MM.1S (cell line): ENCODE measurements at regions not wholly inside any gene's neighbourhood (a gene's known extent, or its start where the extent isn't known, plus 50 kb on each side); places are given as distances from the start of the nearest gene placed in this dataset.

ENCODE experiments used
- DNase-seq: peaks from one replicate; pipeline ENCODE4 v3.0.0-alpha.2; 2015
- H2AFZ ChIP-seq: fragments of 300-600 bp; sonication (generic); 2 replicates; pipeline ENCODE4 v1.6.0; 2016; ENCODE audit warnings: antibody characterized with exemption, low read length
- H3F3A ChIP-seq: fragments of 300-600 bp; sonication (generic); 2 replicates; pipeline ENCODE4 v1.6.1; 2016; ENCODE audit warnings: mild to moderate bottlenecking, antibody characterized with exemption, low read length, moderate library complexity, mixed read lengths; ENCODE audit not compliant: insufficient read depth
- H3K27ac ChIP-seq: fragments of 300-600 bp; sonication (generic); 2 replicates; pipeline ENCODE4 v1.5.1; 2016; ENCODE audit warnings: mild to moderate bottlenecking, low read length
- H3K27me3 ChIP-seq: fragments of 300-600 bp; sonication (generic); replicated peaks from 2 replicates; pipeline ENCODE4 v1.6.0; 2016; ENCODE audit warnings: low read length; ENCODE audit not compliant: insufficient read depth
- H3K36me3 ChIP-seq: fragments of 300-600 bp; sonication (generic); replicated peaks from 2 replicates; pipeline ENCODE4 v1.6.1; 2016; ENCODE audit warnings: mild to moderate bottlenecking, low read length, mixed read lengths; ENCODE audit not compliant: insufficient read depth
- H3K4me1 ChIP-seq: fragments of 300-600 bp; sonication (generic); 2 replicates; pipeline ENCODE4 v1.6.1; 2016; ENCODE audit warnings: low read length, mixed read lengths
- H3K4me2 ChIP-seq: fragments of 300-600 bp; sonication (generic); 2 replicates; pipeline ENCODE4 v1.6.0; 2016; ENCODE audit warnings: low read depth, low read length
- H3K4me3 ChIP-seq: fragments of 300-600 bp; sonication (generic); 2 replicates; pipeline ENCODE4 v1.5.1; 2016; ENCODE audit warnings: low read length, mixed read lengths
- H3K79me2 ChIP-seq: fragments of 300-600 bp; sonication (generic); 2 replicates; pipeline ENCODE4 v1.6.1; 2016; ENCODE audit warnings: mixed run types, low read length, mixed read lengths
- H3K9ac ChIP-seq: fragments of 300-600 bp; sonication (generic); 2 replicates; pipeline ENCODE4 v1.6.1; 2016; ENCODE audit warnings: low read length, mixed read lengths
- H3K9me2 ChIP-seq: fragments of 300-600 bp; sonication (generic); replicated peaks from 2 replicates; pipeline ENCODE4 v1.6.1; 2016; ENCODE audit warnings: mild to moderate bottlenecking, low read length, mixed read lengths; ENCODE audit not compliant: insufficient read depth
- H3K9me3 ChIP-seq: fragments of 300-600 bp; sonication (generic); replicated peaks from 2 replicates; pipeline ENCODE4 v1.6.1; 2016; ENCODE audit warnings: mild to moderate bottlenecking, low read length, mixed read lengths; ENCODE audit not compliant: insufficient read depth
- H4K20me1 ChIP-seq: fragments of 300-600 bp; sonication (generic); 2 replicates; pipeline ENCODE4 v1.6.1; 2016; ENCODE audit warnings: mild to moderate bottlenecking, low read length, moderate library complexity, mixed read lengths; ENCODE audit not compliant: insufficient read depth
- EZH2 ChIP-seq: fragments of 300-600 bp; sonication (generic); optimal IDR thresholded peaks from 2 replicates; pipeline ENCODE3; 2017; ENCODE audit warnings: low read depth, mild to moderate bottlenecking, antibody characterized with exemption, low read length, mixed read lengths
- EZH2phosphoT487 ChIP-seq: fragments of 300-600 bp; sonication (generic); IDR thresholded peaks from 2 replicates; pipeline ENCODE4 v1.6.1; 2018; ENCODE audit warnings: antibody characterized with exemption, low read length
- TF ChIP-seq, protein P1 (sequence below): fragments of 300-600 bp; sonication (generic); IDR thresholded peaks from 2 replicates; pipeline ENCODE4 v1.5.1; 2016; ENCODE audit warnings: antibody characterized with exemption, low read length, mixed read lengths

DNA sequence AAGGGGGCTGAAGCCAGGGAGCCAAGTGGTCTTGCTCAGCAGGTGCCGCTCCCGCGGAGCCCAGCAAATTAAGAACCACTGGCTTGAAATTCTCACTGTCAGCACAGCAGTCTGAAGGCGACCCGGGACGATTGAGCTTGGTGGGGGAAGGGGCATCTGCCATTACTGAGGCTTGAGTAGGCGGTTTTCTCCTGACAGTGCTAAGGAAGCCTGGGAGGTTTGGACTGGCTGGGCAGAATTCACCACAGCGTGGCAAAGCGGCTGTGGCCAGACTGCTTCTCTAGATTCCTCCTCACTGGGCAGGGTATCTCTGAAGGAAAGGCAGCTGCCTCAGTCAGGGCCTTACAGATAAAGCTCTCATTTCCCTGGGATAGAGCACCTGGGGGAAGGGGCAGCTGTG lies 57.0 kb upstream of the GPR149 start:
- Histone ChIP-seq H3K27ac (no peak overlapping the region), H3K4me1 (no peaks in the 10 kb centered on the region), H3K4me3 (no peak overlapping the region), H2AFZ (no peak overlapping the region), H3F3A (no peaks in the 10 kb centered on the region), H3K36me3 (no peaks in the 10 kb centered on the region), H3K27me3 (no peaks in the 10 kb centered on the region), H4K20me1 (no peaks in the 10 kb centered on the region), H3K4me2 (no peak overlapping the region), H3K9me2 (no peaks in the 10 kb centered on the region), H3K9me3 (no peaks in the 10 kb centered on the region), H3K9ac (no peak overlapping the region), H3K79me2 (no peaks in the 10 kb centered on the region)
- no peak for TF ChIP-seq EZH2
- TF ChIP-seq, protein P1, sequence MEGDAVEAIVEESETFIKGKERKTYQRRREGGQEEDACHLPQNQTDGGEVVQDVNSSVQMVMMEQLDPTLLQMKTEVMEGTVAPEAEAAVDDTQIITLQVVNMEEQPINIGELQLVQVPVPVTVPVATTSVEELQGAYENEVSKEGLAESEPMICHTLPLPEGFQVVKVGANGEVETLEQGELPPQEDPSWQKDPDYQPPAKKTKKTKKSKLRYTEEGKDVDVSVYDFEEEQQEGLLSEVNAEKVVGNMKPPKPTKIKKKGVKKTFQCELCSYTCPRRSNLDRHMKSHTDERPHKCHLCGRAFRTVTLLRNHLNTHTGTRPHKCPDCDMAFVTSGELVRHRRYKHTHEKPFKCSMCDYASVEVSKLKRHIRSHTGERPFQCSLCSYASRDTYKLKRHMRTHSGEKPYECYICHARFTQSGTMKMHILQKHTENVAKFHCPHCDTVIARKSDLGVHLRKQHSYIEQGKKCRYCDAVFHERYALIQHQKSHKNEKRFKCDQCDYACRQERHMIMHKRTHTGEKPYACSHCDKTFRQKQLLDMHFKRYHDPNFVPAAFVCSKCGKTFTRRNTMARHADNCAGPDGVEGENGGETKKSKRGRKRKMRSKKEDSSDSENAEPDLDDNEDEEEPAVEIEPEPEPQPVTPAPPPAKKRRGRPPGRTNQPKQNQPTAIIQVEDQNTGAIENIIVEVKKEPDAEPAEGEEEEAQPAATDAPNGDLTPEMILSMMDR, result no peak
- TF ChIP-seq EZH2phosphoT487, result no peak
- no peak for DNase-seq

DNA sequence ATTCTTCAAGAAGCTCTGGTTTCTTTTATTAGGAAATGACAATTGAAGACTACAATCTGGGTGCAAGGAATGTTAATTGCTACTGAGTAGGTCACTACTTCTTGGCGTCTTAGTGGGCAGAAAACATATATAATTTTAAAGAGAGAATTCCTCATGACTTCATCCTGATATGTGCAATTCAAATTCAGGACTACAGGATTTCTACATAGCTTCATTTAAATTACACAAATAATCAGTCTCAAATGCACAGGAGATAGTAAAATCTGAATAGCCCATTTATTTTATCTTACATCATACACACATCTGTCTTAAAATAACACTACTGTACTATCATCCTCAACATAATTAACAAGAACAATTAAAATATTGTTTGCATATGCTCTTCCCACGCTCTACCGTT lies 52.5 kb upstream of the GPR149 start:
- no peaks in the 10 kb centered on the region for H3K9me2 ChIP-seq
- no peaks in the 10 kb centered on the region for H4K20me1 ChIP-seq
- H3K9me3 ChIP-seq, result no peaks in the 10 kb centered on the region
- no peak overlapping the region for H3K4me2 ChIP-seq
- no peaks in the 10 kb centered on the region for H3K36me3 ChIP-seq
- no peaks in the 10 kb centered on the region for H3K27me3 ChIP-seq
- H2AFZ ChIP-seq, result no peak overlapping the region
- no peak overlapping the region for H3K4me3 ChIP-seq
- H3K9ac ChIP-seq, result no peak overlapping the region
- no peaks in the 10 kb centered on the region for H3K79me2 ChIP-seq
- no peak for DNase-seq
- TF ChIP-seq EZH2phosphoT487 (no peak), EZH2 (no peak)
- TF ChIP-seq, protein P1, result no peak
- no peak overlapping the region for H3K27ac ChIP-seq
- no peaks in the 10 kb centered on the region for H3F3A ChIP-seq
- no peaks in the 10 kb centered on the region for H3K4me1 ChIP-seq

DNA sequence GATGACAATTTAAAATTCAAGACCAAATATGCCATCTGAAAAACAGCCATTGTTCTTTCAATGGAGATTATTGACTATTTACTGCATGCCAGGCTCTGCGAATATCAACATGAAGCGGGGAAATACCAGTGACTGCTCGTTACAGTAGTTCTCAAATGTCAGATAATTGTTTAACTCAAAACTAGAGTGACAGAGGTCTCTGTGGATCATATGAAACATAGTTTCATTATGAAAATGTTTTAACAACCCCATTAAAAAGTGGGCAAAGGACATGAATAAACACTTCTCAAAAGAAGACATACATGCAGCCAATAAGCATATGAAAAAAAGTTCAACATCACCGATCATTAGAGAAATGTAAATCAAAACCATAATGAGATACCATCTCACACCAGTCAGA lies 50.0 kb upstream of the GPR149 start:
- Histone ChIP-seq H3K4me1 (no peaks in the 10 kb centered on the region), H3K4me3 (no peak overlapping the region), H3K9me2 (no peaks in the 10 kb centered on the region), H3K27me3 (no peaks in the 10 kb centered on the region), H3K9ac (no peak overlapping the region), H2AFZ (no peak overlapping the region), H3K36me3 (no peaks in the 10 kb centered on the region), H4K20me1 (no peaks in the 10 kb centered on the region), H3F3A (no peaks in the 10 kb centered on the region), H3K79me2 (no peaks in the 10 kb centered on the region), H3K9me3 (no peaks in the 10 kb centered on the region), H3K4me2 (no peak overlapping the region), H3K27ac (no peak overlapping the region)
- TF ChIP-seq EZH2phosphoT487 (no peak), EZH2 (no peak)
- TF ChIP-seq, protein P1, result no peak
- no peak for DNase-seq
